OCI-LY3 (cell line): ENCODE measurements at regions not wholly inside any gene's neighbourhood (a gene's known extent, or its start where the extent isn't known, plus 50 kb on each side); places are given as distances from the start of the nearest gene placed in this dataset.
A peak's percentile ranks its signal among the peaks of the same experiment; 100 is the strongest.

Experiments used
- H2AFZ ChIP-seq: fragments of 200-600, 300-600 bp; shearing (Covaris generic); 2 replicates; pipeline ENCODE4 v1.6.0; 2014; ENCODE audit warnings: antibody characterized with exemption, low read depth, low read length
- H3K27ac ChIP-seq: fragments of 200-600, 300-600 bp; sonication (generic); 2 replicates; pipeline ENCODE4 v1.5.1; 2014; ENCODE audit warnings: mild to moderate bottlenecking, low read length, moderate library complexity, mixed read lengths
- H3K27me3 ChIP-seq: fragments of 200-600, 300-600 bp; sonication (generic); 2 replicates; pipeline ENCODE4 v1.6.1; 2014; ENCODE audit warnings: low read depth, low read length, mixed read lengths
- H3K36me3 ChIP-seq: fragments of 200-600, 300-600 bp; sonication (generic); replicated peaks from 2 replicates; pipeline ENCODE3; 2014; ENCODE audit warnings: low read depth, low read length, mixed read lengths
- H3K4me1 ChIP-seq: fragments of 300-600, 200-600 bp; sonication (generic); 2 replicates; pipeline ENCODE4 v1.6.1; 2014; ENCODE audit warnings: low read length, mixed read lengths
- H3K4me2 ChIP-seq: fragments of 200-600, 300-600 bp; sonication (generic); 2 replicates; pipeline ENCODE4 v1.6.1; 2014; ENCODE audit warnings: low read length, mixed read lengths
- H3K4me3 ChIP-seq: fragments of 300-600, 200-600 bp; sonication (generic); 2 replicates; pipeline ENCODE4 v1.5.1; 2014; ENCODE audit warnings: antibody characterized with exemption, mild to moderate bottlenecking, low read length, moderate library complexity
- H3K79me2 ChIP-seq: fragments of 300-600, 200-600 bp; shearing (Covaris generic); 2 replicates; pipeline ENCODE4 v1.6.1; 2014; ENCODE audit warnings: mild to moderate bottlenecking, low read length, mixed read lengths
- H3K9ac ChIP-seq: fragments of 300-600, 200-600 bp; shearing (Covaris generic); 2 replicates; pipeline ENCODE4 v1.6.0; 2014; ENCODE audit warnings: mild to moderate bottlenecking, low read length, moderate library complexity
- H3K9me3 ChIP-seq: fragments of 200-600, 300-600 bp; shearing (Covaris generic); 2 replicates; pipeline ENCODE4 v1.6.1; 2014; ENCODE audit warnings: low read length, mixed read lengths; ENCODE audit not compliant: insufficient read depth
- H4K20me1 ChIP-seq: fragments of 200-600, 300-600 bp; sonication (generic); 2 replicates; pipeline ENCODE4 v1.6.1; 2016; ENCODE audit warnings: low read length, mixed read lengths; ENCODE audit not compliant: insufficient read depth
- EZH2phosphoT487 ChIP-seq: fragments of 200-600 bp; shearing (Covaris generic); IDR thresholded peaks from 2 replicates; pipeline ENCODE4 v1.6.1; 2018; ENCODE audit warnings: antibody characterized with exemption, mixed run types, low read depth
- TF ChIP-seq, protein P1 (sequence below): fragments of 200-600, 300-600 bp; sonication (generic); IDR thresholded peaks from 2 replicates; pipeline ENCODE4 v1.5.1; 2014; ENCODE audit warnings: antibody characterized with exemption, low read length, low read depth

DNA sequence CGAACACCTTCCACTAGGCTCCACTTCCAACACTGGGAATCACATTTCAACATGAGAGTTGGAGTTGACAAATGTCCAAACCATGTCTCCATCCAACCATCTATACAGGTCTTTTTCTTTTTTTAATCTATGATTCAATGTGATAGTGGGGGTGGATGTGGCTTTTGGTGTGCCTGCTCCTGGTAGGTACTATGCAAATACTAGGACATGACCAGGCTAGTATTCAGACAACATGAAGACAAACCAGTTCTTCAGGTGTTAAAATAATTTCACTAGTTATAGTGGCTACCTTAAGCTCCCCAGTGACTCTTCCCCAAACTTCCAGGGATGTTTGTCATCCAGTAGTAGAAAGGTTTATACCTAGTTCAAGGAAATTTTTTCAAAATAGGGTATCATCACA is 387.5 kb downstream of the CDH2 start:
- no peak overlapping the region for H3K9ac ChIP-seq
- H2AFZ ChIP-seq, result no peak overlapping the region
- TF ChIP-seq, protein P1, sequence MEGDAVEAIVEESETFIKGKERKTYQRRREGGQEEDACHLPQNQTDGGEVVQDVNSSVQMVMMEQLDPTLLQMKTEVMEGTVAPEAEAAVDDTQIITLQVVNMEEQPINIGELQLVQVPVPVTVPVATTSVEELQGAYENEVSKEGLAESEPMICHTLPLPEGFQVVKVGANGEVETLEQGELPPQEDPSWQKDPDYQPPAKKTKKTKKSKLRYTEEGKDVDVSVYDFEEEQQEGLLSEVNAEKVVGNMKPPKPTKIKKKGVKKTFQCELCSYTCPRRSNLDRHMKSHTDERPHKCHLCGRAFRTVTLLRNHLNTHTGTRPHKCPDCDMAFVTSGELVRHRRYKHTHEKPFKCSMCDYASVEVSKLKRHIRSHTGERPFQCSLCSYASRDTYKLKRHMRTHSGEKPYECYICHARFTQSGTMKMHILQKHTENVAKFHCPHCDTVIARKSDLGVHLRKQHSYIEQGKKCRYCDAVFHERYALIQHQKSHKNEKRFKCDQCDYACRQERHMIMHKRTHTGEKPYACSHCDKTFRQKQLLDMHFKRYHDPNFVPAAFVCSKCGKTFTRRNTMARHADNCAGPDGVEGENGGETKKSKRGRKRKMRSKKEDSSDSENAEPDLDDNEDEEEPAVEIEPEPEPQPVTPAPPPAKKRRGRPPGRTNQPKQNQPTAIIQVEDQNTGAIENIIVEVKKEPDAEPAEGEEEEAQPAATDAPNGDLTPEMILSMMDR, result no peak
- TF ChIP-seq EZH2phosphoT487, result no peak
- H3K4me2 ChIP-seq, result no peak overlapping the region
- H3K27ac ChIP-seq, result no peak overlapping the region
- no peaks in the 10 kb centered on the region for H3K27me3 ChIP-seq
- H3K4me3 ChIP-seq, result no peak overlapping the region
- no peaks in the 10 kb centered on the region for H3K79me2 ChIP-seq
- peaks cover 10% of the 10 kb centered on the region for H3K4me1 ChIP-seq
- H4K20me1 ChIP-seq, result no peaks in the 10 kb centered on the region
- no peaks in the 10 kb centered on the region for H3K36me3 ChIP-seq
- H3K9me3 ChIP-seq, result no peaks in the 10 kb centered on the region

DNA sequence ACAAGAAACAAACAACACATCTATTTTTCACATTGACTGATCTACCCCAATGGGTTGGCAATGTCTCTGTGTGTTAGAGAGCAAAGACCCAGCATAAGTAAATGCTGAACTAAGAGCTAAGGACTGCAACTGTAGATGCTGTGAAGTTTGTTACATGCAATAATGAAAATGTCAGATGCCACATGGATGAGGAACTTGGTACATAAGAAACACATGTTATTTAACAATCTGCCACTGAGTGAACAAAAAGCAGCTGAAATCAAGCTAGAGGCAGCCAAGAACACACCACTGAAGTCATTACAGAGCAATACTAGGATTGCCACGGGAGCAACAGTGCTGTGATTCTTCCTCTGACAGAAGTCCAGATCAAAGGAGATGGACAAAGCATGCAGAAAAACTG is 389.4 kb downstream of the CDH2 start:
- Histone ChIP-seq H3K4me3 (0 out of 2 replicates have a peak overlapping the region, but pooled peaks have one; percentile 7), H2AFZ (peak overlapping the region; percentile 46; the same call in 1 of the 2 replicates), H3K27ac (no peak overlapping the region), H3K27me3 (no peaks in the 10 kb centered on the region), H3K9ac (no peak overlapping the region), H3K4me1 (peaks cover 10% of the 10 kb centered on the region), H3K4me2 (peak overlapping the region; percentile 40), H3K36me3 (no peaks in the 10 kb centered on the region), H3K9me3 (no peaks in the 10 kb centered on the region), H3K79me2 (no peaks in the 10 kb centered on the region), H4K20me1 (no peaks in the 10 kb centered on the region)
- TF ChIP-seq EZH2phosphoT487, result no peak
- TF ChIP-seq, protein P1, result no peak

DNA sequence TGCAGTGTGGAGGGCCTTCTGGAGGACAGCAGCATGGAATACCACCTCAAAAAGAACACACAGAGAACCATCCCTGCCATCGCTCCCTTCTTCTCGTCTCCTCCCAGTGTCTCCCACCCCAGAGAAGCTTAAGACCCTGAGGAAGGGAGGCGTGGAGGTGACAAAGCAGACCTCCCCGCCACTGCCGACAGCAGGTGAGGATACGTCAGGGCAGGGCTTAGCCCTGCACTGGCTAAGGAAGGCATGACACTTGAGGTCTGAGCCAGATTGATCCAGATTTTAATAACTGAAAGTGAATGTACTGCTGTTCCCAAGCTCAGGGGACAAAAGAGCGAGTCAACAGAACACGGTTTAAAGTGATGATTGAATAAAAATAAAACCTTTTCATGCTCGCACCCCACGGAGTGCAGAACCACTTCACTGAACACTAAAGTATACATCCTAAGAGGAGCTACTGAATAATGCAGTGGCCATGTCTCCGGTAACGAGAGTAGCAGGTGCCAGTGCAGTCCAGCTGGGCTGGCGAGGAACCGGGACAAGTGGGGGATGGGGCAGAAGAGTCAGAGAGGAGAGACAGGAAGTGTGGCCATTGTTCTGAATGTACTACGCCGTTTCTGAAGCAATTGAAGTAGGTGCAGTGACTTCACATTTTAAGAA is 391.0 kb downstream of the CDH2 start:
- Histone ChIP-seq H3K4me3 (no peak overlapping the region), H3K4me1 (peaks cover 10% of the 10 kb centered on the region), H3K36me3 (no peaks in the 10 kb centered on the region), H3K9ac (no peak overlapping the region), H3K9me3 (no peaks in the 10 kb centered on the region), H4K20me1 (no peaks in the 10 kb centered on the region), H3K4me2 (no peak overlapping the region), H2AFZ (no peak overlapping the region), H3K27ac (no peak overlapping the region), H3K79me2 (no peaks in the 10 kb centered on the region), H3K27me3 (no peaks in the 10 kb centered on the region)
- no peak for TF ChIP-seq EZH2phosphoT487
- TF ChIP-seq, protein P1, result no peak

DNA sequence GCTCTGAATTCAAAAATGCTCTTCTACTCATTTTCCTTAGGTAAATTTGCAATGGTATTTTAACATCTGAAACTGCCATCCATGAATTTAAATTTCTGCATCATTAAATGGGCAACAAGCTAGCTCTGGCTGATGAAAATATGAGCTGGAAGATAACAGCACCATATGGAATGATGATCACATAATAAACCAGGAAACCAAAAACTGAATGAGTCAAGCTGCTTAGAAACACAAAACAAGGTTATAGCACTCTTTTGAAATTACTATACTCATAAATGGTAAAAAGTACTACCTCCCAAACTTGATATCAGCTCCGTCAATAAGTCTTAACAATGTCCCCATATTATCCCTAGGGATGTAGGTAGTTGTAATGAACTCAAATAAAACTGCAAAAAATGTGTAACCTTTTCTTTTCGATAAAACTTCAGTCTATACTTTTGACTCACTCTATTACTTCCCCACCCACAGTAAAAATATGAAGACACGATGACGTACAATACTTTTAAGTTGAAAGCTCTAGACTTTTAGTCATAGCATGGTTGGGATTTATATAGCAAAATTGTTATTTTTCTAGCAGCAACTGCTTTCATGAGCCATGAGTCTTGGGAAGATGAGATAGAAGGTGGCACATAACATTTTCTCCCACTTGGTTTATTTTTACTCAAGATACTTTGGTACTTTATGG is 396.7 kb downstream of the CDH2 start:
- H3K27ac ChIP-seq, result no peak overlapping the region
- H3K27me3 ChIP-seq, result no peaks in the 10 kb centered on the region
- no peaks in the 10 kb centered on the region for H3K9me3 ChIP-seq
- no peaks in the 10 kb centered on the region for H3K79me2 ChIP-seq
- H3K9ac ChIP-seq, result no peak overlapping the region
- H4K20me1 ChIP-seq, result no peaks in the 10 kb centered on the region
- H3K4me3 ChIP-seq, result no peak overlapping the region
- TF ChIP-seq, protein P1, result no peak
- TF ChIP-seq EZH2phosphoT487, result no peak
- H3K4me2 ChIP-seq, result no peak overlapping the region
- no peak overlapping the region for H2AFZ ChIP-seq
- H3K36me3 ChIP-seq, result no peaks in the 10 kb centered on the region
- H3K4me1 ChIP-seq, result no peaks in the 10 kb centered on the region
